HG03460 (cell line): ENCODE measurements at regions not wholly inside any gene's neighbourhood (a gene's known extent, or its start where the extent isn't known, plus 50 kb on each side); places are given as distances from the start of the nearest gene placed in this dataset.

Experiments used
- ATAC-seq: cut with Tn5 transposase; IDR thresholded peaks from one replicate; pipeline ENCODE4 v1.9.1; 2021; ENCODE audit not compliant: unreplicated experiment

- no peak for ATAC-seq
These were observed 237.5 kb upstream of the CTSO start for GRCh38 chr4:156191044-156191781.

- ATAC-seq, result no peak
These were observed 236.9 kb upstream of the CTSO start for GRCh38 chr4:156190615-156191014.

GRCh38 chr4:156188596-156188995 lies 234.9 kb upstream of the CTSO start:
- ATAC-seq, result no peak

- ATAC-seq, result no peak
These were observed 232.4 kb upstream of the CTSO start for GRCh38 chr4:156186111-156186510.

- no peak for ATAC-seq
These were observed 231.9 kb upstream of the CTSO start for GRCh38 chr4:156185514-156186055.

GRCh38 chr4:156182269-156182668 lies 228.6 kb upstream of the CTSO start:
- no peak for ATAC-seq

- ATAC-seq, result no peak
These were observed 224.3 kb upstream of the CTSO start for GRCh38 chr4:156177941-156178340.

GRCh38 chr4:156176896-156177295 lies 223.2 kb upstream of the CTSO start:
- no peak for ATAC-seq

- no peak for ATAC-seq
These were observed 220.3 kb upstream of the CTSO start for GRCh38 chr4:156173937-156174336.

- ATAC-seq, result no peak
These were observed 219.8 kb upstream of the CTSO start for GRCh38 chr4:156173486-156173885.

GRCh38 chr4:156169861-156170260 lies 216.2 kb upstream of the CTSO start:
- ATAC-seq, result no peak

GRCh38 chr4:156169011-156169410 lies 215.3 kb upstream of the CTSO start:
- ATAC-seq, result no peak

- ATAC-seq, result no peak
These were observed 214.6 kb upstream of the CTSO start for GRCh38 chr4:156168288-156168687.

GRCh38 chr4:156158747-156159146 lies 205.1 kb upstream of the CTSO start:
- peak; percentile 73 for ATAC-seq

- ATAC-seq, result no peak
These were observed 201.3 kb upstream of the CTSO start for GRCh38 chr4:156154978-156155377.

- no peak for ATAC-seq
These were observed 192.9 kb upstream of the CTSO start for GRCh38 chr4:156146571-156146970.

- no peak for ATAC-seq
These were observed 191.3 kb upstream of the CTSO start for GRCh38 chr4:156144961-156145360.

GRCh38 chr4:156138781-156139280 lies 185.2 kb upstream of the CTSO start:
- ATAC-seq, result no peak

- no peak for ATAC-seq
These were observed 184.2 kb upstream of the CTSO start for GRCh38 chr4:156137679-156138473.

- ATAC-seq, result no peak
These were observed 178.5 kb upstream of the CTSO start for GRCh38 chr4:156132196-156132595.

GRCh38 chr4:156128616-156129015 lies 174.9 kb upstream of the CTSO start:
- ATAC-seq, result no peak
